ENCODE measurements at regions not wholly inside any gene's neighbourhood (a gene's known extent, or its start where the extent isn't known, plus 50 kb on each side); places are given as distances from the start of the nearest gene placed in this dataset.
"Not testable (repeated sequence)": the region's sequence is repeated elsewhere in the genome, so short reads cannot be mapped to it uniquely, and the experiment has no call there.

DNA sequence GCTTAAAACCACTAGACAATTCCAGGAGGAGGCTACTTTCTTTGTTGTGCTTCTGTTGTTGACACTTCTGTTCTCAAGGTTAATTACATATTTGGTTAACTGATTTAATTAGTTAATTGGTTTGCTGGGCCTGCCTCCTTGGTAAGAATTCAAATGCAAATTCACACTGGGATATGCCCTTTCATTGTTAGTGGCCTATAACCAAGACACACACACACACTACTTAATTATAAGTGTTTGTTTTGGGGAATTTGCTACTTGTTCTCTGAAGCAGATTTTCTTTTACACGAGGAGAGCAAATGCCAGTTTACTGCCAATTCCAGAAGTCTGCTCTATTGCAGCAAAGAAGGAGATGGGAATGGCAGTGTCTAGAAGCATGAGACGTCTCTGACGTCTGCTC lies 101.6 kb upstream of the BASP1 start:
- WGBS, 3 donors: 68 to 72% (median 70%) methylated on average over 3 of the region's 3 CpGs
- Histone ChIP-seq H3K36me3 (ENCODE audit: insufficient read depth in 1 of 2, low read depth in 1 of 2) (no peaks in the 10 kb centered on the region), H3K9me3 (no peaks in the 10 kb centered on the region), H3K27ac (no peak overlapping the region), H3K4me1 (no peaks in the 10 kb centered on the region), H3K27me3 (ENCODE audit: insufficient read depth in 3 of 3, low read length in 2 of 3) (no peaks in the 10 kb centered on the region), H3K4me3 (no peak overlapping the region)
- intact Hi-C loops (cut with DNase I): no loop called here
- DNase-seq (no peak), ATAC-seq (no peak)
- TF ChIP-seq, protein P1, sequence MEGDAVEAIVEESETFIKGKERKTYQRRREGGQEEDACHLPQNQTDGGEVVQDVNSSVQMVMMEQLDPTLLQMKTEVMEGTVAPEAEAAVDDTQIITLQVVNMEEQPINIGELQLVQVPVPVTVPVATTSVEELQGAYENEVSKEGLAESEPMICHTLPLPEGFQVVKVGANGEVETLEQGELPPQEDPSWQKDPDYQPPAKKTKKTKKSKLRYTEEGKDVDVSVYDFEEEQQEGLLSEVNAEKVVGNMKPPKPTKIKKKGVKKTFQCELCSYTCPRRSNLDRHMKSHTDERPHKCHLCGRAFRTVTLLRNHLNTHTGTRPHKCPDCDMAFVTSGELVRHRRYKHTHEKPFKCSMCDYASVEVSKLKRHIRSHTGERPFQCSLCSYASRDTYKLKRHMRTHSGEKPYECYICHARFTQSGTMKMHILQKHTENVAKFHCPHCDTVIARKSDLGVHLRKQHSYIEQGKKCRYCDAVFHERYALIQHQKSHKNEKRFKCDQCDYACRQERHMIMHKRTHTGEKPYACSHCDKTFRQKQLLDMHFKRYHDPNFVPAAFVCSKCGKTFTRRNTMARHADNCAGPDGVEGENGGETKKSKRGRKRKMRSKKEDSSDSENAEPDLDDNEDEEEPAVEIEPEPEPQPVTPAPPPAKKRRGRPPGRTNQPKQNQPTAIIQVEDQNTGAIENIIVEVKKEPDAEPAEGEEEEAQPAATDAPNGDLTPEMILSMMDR (IDR thresholded peaks at IDR 0.05): no peak

DNA sequence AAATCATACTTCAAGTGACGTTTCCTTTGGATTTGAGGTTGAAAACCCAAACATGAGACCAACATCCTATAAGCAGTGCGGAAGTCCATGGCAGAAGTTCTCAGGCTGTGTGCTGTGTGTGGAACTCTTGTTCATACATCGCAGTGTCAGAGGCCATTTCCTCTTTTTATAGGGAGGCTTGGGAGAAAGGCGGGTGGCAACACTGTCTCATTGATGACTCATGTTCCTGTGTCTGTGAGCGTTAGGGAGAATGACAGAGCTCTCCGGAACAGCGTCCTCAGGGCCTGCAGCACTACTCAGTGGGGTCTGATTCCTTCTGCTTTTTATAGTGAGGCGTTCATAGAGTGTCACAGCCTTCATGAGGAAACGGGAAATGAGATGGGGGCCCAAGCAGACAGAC lies 98.8 kb upstream of the BASP1 start:
- H3K27ac ChIP-seq: no peak overlapping the region
- intact Hi-C loops (cut with DNase I): no loop called here
- H3K9me3 ChIP-seq: no peaks in the 10 kb centered on the region
- peak in 1 of 2 donors; percentile 27 for DNase-seq
- ATAC-seq: peak in 3 of 4 donors; percentile 57 to 63 (median 58)
- no peaks in the 10 kb centered on the region for H3K27me3 ChIP-seq (ENCODE audit: insufficient read depth in 3 of 3, low read length in 2 of 3)
- no peaks in the 10 kb centered on the region for H3K4me1 ChIP-seq
- whole genome bisulfite sequencing, 3 donors: 60 to 66% (median 61%) methylated on average over 9 of the region's 9 CpGs
- no peaks in the 10 kb centered on the region for H3K36me3 ChIP-seq (ENCODE audit: insufficient read depth in 1 of 2, low read depth in 1 of 2)
- no peak overlapping the region for H3K4me3 ChIP-seq
- TF ChIP-seq, protein P1 (IDR thresholded peaks at IDR 0.05): no peak

DNA sequence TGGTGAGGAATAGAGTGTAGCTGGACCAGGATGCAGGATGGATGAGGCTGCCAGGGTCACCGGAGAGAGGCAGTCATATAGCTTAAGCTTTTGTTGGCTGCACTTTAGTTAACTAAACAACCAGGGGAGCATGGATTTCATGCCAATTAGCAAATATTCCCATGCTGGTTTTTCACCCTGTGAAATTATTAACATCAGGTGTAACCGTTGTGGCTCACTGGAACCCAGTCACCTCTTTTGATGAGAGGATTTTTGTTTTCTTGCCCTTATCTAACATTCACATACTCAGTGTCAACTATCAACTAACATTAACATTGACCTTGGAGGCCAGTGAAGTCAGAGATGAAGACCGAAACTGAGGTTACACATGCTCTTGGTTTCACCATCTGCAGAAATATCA lies 97.2 kb upstream of the BASP1 start:
- TF ChIP-seq, protein P1 (IDR thresholded peaks at IDR 0.05): no peak
- Histone ChIP-seq H3K9me3 (no peaks in the 10 kb centered on the region), H3K27ac (no peak overlapping the region), H3K4me3 (no peak overlapping the region), H3K27me3 (ENCODE audit: insufficient read depth in 3 of 3, low read length in 2 of 3) (no peaks in the 10 kb centered on the region), H3K36me3 (ENCODE audit: insufficient read depth in 1 of 2, low read depth in 1 of 2) (no peaks in the 10 kb centered on the region), H3K4me1 (no peaks in the 10 kb centered on the region)
- intact Hi-C loops (cut with DNase I): no loop called here
- DNase-seq (no peak), ATAC-seq (no peak)
- whole genome bisulfite sequencing, 3 donors: 58 to 66% (median 62%) methylated on average over 3 of the region's 3 CpGs

DNA sequence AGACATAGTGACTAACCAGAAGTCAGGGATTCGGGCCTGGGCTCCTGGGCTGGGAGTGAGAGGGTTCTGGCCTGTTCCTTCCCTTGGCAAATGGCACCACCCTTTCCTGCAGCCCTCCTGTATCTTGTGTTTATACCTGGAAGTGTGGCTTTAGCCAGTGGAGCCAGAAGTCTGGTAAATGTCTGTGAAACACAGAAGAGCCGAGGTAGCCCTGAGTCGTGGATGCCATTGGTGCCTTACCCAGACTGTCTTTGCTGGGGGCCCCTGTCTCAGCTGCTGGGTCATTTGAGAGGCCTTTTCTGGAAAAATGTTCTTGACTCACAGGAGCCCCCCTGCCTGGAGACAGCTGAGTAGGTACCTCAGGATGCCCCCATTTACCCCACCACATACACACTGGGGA lies 95.7 kb upstream of the BASP1 start:
- no peaks in the 10 kb centered on the region for H3K9me3 ChIP-seq
- H3K27me3 ChIP-seq (ENCODE audit: insufficient read depth in 3 of 3, low read length in 2 of 3): no peaks in the 10 kb centered on the region
- DNase-seq: no peak
- intact Hi-C loops (cut with DNase I): no loop called here
- ATAC-seq: no peak
- H3K4me1 ChIP-seq: no peaks in the 10 kb centered on the region
- no peaks in the 10 kb centered on the region for H3K36me3 ChIP-seq (ENCODE audit: insufficient read depth in 1 of 2, low read depth in 1 of 2)
- TF ChIP-seq, protein P1 (IDR thresholded peaks at IDR 0.05): no peak
- H3K4me3 ChIP-seq: no peak overlapping the region
- no peak overlapping the region for H3K27ac ChIP-seq
- WGBS, 3 donors: 88 to 95% (median 94%) methylated on average over 3 of the region's 3 CpGs

DNA sequence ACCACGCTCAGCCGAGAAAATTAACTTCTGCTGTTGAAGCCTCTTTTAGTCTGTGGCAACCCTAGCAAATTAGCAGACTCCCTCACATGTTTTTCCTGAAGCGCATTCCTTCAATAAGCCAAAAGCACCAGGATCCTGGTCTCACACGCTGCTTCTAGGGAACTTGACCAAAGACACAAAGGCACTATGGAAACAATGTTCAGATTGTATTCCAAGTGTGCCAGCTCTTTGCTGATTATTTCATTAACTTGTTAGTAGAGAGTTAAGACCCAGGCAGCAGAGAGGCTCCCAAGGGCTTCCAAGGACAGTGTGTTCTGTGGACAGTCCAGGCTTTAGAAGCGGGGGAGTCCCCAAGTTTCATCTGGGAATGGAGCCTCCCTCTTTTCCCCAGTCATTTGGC lies 94.4 kb upstream of the BASP1 start:
- DNase-seq (no peak), ATAC-seq (no peak)
- H3K27me3 ChIP-seq (ENCODE audit: insufficient read depth in 3 of 3, low read length in 2 of 3): no peaks in the 10 kb centered on the region
- TF ChIP-seq, protein P1 (IDR thresholded peaks at IDR 0.05): no peak
- no peaks in the 10 kb centered on the region for H3K9me3 ChIP-seq
- 55 to 72% (median 68%) methylated on average over 5 of the region's 5 CpGs for WGBS, 3 donors
- no peak overlapping the region for H3K4me3 ChIP-seq
- H3K36me3 ChIP-seq (ENCODE audit: insufficient read depth in 1 of 2, low read depth in 1 of 2): no peaks in the 10 kb centered on the region
- H3K27ac ChIP-seq: no peak overlapping the region
- intact Hi-C loops (cut with DNase I): no loop called here
- no peaks in the 10 kb centered on the region for H3K4me1 ChIP-seq

DNA sequence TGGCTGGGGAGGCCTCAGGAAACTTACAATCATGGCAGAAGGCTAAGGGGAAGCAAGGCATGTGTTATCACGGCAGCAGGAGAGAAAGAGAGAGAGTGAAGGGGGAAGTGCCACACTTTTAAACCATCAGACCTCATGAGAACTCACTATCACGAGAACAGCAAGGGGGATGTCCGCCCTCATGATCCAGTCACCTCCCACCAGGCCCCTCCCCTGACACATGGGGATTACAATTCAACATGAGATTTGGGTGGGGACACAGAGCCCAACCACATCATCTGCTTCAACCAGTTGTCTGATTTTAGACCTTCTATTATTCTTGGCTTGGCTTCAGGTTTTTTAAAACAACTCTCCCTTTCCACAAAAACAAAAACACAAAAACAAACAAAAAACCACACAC lies 93.7 kb upstream of the BASP1 start:
- H3K4me1 ChIP-seq; H3K36me3 ChIP-seq (ENCODE audit: insufficient read depth in 1 of 2, low read depth in 1 of 2); ATAC-seq; H3K4me3 ChIP-seq; intact Hi-C loops (cut with DNase I); H3K27me3 ChIP-seq (ENCODE audit: insufficient read depth in 3 of 3, low read length in 2 of 3); DNase-seq; H3K9me3 ChIP-seq; H3K27ac ChIP-seq: not testable (repeated sequence)
- WGBS, 3 donors: 64 to 78% (median 72%) methylated on average over 3 of the region's 3 CpGs
